PC-9 (cell line): ENCODE measurements at regions not wholly inside any gene's neighbourhood (a gene's known extent, or its start where the extent isn't known, plus 50 kb on each side); places are given as distances from the start of the nearest gene placed in this dataset.

Experiments
- EZH2 ChIP-seq: fragments of 200-600 bp; sonication (generic); IDR thresholded peaks from 2 replicates; pipeline ENCODE4 v1.8.0; 2017; ENCODE audit warnings: antibody characterized with exemption, low read depth
- TF ChIP-seq, protein P1 (sequence below): fragments of 200-600 bp; sonication (generic); conservative IDR thresholded peaks from 2 replicates; pipeline ENCODE4 v1.6.1; 2017; ENCODE audit warnings: mixed run types, antibody characterized with exemption, mild to moderate bottlenecking, moderate library complexity

DNA sequence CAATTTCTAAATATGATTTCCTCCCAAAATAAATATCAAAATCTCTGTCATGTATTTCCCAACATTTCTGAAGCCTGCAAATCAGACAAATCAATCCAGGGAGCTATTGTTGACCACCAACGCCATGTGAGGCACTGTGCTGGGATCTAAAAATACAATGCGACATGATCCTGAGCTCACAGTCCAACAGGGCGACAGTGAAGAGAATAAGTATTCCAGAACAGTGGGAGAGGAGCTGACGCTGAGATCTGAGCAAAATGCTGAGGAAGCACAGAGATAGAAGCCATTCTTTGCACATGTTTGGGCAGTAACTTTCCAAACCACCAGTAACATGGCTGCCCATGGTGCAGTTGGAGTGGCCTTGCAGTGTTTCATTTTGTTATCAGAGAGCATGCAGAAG, 412.5 kb downstream of the LRATD1 start:
- TF ChIP-seq, protein P1, sequence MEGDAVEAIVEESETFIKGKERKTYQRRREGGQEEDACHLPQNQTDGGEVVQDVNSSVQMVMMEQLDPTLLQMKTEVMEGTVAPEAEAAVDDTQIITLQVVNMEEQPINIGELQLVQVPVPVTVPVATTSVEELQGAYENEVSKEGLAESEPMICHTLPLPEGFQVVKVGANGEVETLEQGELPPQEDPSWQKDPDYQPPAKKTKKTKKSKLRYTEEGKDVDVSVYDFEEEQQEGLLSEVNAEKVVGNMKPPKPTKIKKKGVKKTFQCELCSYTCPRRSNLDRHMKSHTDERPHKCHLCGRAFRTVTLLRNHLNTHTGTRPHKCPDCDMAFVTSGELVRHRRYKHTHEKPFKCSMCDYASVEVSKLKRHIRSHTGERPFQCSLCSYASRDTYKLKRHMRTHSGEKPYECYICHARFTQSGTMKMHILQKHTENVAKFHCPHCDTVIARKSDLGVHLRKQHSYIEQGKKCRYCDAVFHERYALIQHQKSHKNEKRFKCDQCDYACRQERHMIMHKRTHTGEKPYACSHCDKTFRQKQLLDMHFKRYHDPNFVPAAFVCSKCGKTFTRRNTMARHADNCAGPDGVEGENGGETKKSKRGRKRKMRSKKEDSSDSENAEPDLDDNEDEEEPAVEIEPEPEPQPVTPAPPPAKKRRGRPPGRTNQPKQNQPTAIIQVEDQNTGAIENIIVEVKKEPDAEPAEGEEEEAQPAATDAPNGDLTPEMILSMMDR: no peak
- TF ChIP-seq EZH2: no peak
